HepG2 (cell line): ENCODE measurements at regions not wholly inside any gene's neighbourhood (a gene's known extent, or its start where the extent isn't known, plus 50 kb on each side); places are given as distances from the start of the nearest gene placed in this dataset.

Experiments used
- ATAC-seq: fragments of 200-7000 bp; cut with Tn5 transposase; 3 replicates; pipeline ENCODE4 v1.9.1; 2020; ENCODE audit warnings: mild to moderate bottlenecking, moderate library complexity
- BruUV-seq: library from RNA; stranded (reverse); fragments of 400-500 nt; replicated peaks from 2 replicates; lab custom pipeline; 2021; lab: Mats Ljungman, UMichigan
- CTCF ChIA-PET: fragments of 300-600 bp; formaldehyde crosslinking; extraction: SDS; loops from one replicate; lab custom pipeline; 2021; ENCODE audit warnings: low total read pairs, inconsistent platforms, low intra/inter-chr PET ratio; lab: Yijun Ruan, JAX
- POLR2A ChIA-PET: fragments of 350-600 bp; sonication (Branson Sonifier 250); formaldehyde crosslinking; loops from one replicate; lab custom pipeline; 2020; ENCODE audit warnings: antibody characterized with exemption, inconsistent platforms; lab: Yijun Ruan, JAX
- DNase-seq: peaks from one replicate; pipeline ENCODE4 v3.0.0-alpha.2; 2015; ENCODE audit warnings: low spot score
- FAIRE-seq: peaks from 3 replicates; lab custom pipeline; 2011; peaks lifted over from hg19 to GRCh38; lab: Jason Lieb, UNC
- H2AFZ ChIP-seq: one replicate; pipeline ENCODE4 v1.6.1; 2011; ENCODE audit warnings: low read length, inconsistent platforms
- H3K27ac ChIP-seq: fragments of 300-600 bp; 3 replicates; pipeline ENCODE4 v1.8.0; 2011; ENCODE audit warnings: mixed run types, mild to moderate bottlenecking, mixed read lengths, low read length, inconsistent platforms; ENCODE audit not compliant: insufficient read depth; ENCODE audit errors: extremely low read length
- H3K27me3 ChIP-seq, 2 experiments: fragments of 200-600 bp in 1 of 2; 2 replicates in 1 of 2; 3 replicates in 1 of 2; pipeline versions ENCODE4 v1.6.0 to v1.8.0; 2011; ENCODE audit warnings: low read length in 2 of 2, mild to moderate bottlenecking in 2 of 2, moderate library complexity in 2 of 2, inconsistent platforms in 1 of 2; ENCODE audit not compliant: insufficient read depth in 2 of 2, control insufficient read depth in 1 of 2
- H3K36me3 ChIP-seq, 2 experiments: fragments of 200-600 bp in 1 of 2; replicated peaks in 1 of 2; 2 replicates in 1 of 2; 3 replicates in 1 of 2; pipeline versions ENCODE4 v1.5.1 to v1.8.0; 2011; ENCODE audit warnings: low read length in 2 of 2, inconsistent platforms in 1 of 2; ENCODE audit not compliant: insufficient read depth in 2 of 2, control insufficient read depth in 1 of 2
- H3K4me1 ChIP-seq: 2 replicates; pipeline ENCODE4 v1.5.1; 2012; ENCODE audit warnings: low read length, inconsistent platforms; ENCODE audit not compliant: insufficient read depth
- H3K4me2 ChIP-seq: 2 replicates; pipeline ENCODE4 v1.6.0; 2011; ENCODE audit warnings: low read depth, low read length, inconsistent platforms
- H3K4me3 ChIP-seq, 3 experiments: fragments of 200-600 bp in 1 of 3; sonication (generic), shearing (Covaris generic) in 1 of 3; replicated peaks in 1 of 3; 2 replicates each; pipeline ENCODE4 v1.5.1; 2011 to 2016; ENCODE audit warnings: low read length in 3 of 3, inconsistent platforms in 2 of 3, low read depth in 2 of 3, mild to moderate bottlenecking in 2 of 3, control low read depth in 1 of 3, mixed read lengths in 1 of 3; ENCODE audit not compliant: insufficient read depth in 1 of 3
- H3K79me2 ChIP-seq: one replicate; pipeline ENCODE4 v1.6.1; 2011; ENCODE audit warnings: low read length, inconsistent platforms; ENCODE audit not compliant: insufficient read depth
- H3K9ac ChIP-seq: 2 replicates; pipeline ENCODE4 v1.6.0; 2011; ENCODE audit warnings: mild to moderate bottlenecking, low read depth, low read length, inconsistent platforms; ENCODE audit not compliant: insufficient read depth
- H3K9me3 ChIP-seq: 2 replicates; pipeline ENCODE4 v1.5.1; 2012; ENCODE audit warnings: mild to moderate bottlenecking, low read length
- H4K20me1 ChIP-seq: 2 replicates; pipeline ENCODE4 v1.6.0; 2011; ENCODE audit warnings: inconsistent platforms, mild to moderate bottlenecking, low read length, moderate library complexity; ENCODE audit not compliant: insufficient read depth
- MIER3 ChIP-seq: IDR thresholded peaks from 2 replicates; pipeline ENCODE4 v1.6.1; 2016; ENCODE audit warnings: missing compliant biosample characterization, borderline replicate concordance
- NCOA1 ChIP-seq: sonication (generic); formaldehyde crosslinking; IDR thresholded peaks from 2 replicates; pipeline ENCODE4 v1.9.0; 2021; ENCODE audit warnings: missing genetic modification reagents
- NR2F6 ChIP-seq, 2 experiments: IDR thresholded peaks; 2 replicates each; pipeline ENCODE4 v1.6.1; 2016; ENCODE audit warnings: antibody characterized with exemption in 1 of 2, mild to moderate bottlenecking in 1 of 2
- PRPF4 ChIP-seq: fragments of 200-400 bp; formaldehyde crosslinking; IDR thresholded peaks from 2 replicates; pipeline ENCODE4 v1.6.1; 2016; ENCODE audit warnings: low read length, low read depth; ENCODE audit not compliant: poor library complexity, severe bottlenecking
- ZNF292 ChIP-seq: sonication (generic); formaldehyde crosslinking; IDR thresholded peaks from 2 replicates; pipeline ENCODE4 v1.8.1; 2022; ENCODE audit warnings: mild to moderate bottlenecking, low read depth, missing genetic modification reagents, borderline replicate concordance
- ZNF33A ChIP-seq: sonication (generic); formaldehyde crosslinking; IDR thresholded peaks from 2 replicates; pipeline ENCODE4 v1.5.1; 2020; ENCODE audit warnings: missing genetic modification reagents, mild to moderate bottlenecking, moderate library complexity, borderline replicate concordance
- ZNF766 ChIP-seq: sonication (generic); formaldehyde crosslinking; IDR thresholded peaks from 2 replicates; pipeline ENCODE4 v1.5.0; 2020; ENCODE audit warnings: missing genetic modification reagents, borderline replicate concordance
- WGBS: methylation state at CpG from one replicate; pipeline ENCODE4 v1.1.6; 2017; ENCODE audit warnings: low lambda C conversion rate; 5-methylcytosine and 5-hydroxymethylcytosine counted together
- in situ Hi-C: cut with HindIII; loops from 2 replicates; pipeline ENCODE4 v1.10.0; 2017; ENCODE audit warnings: low pct_unique_long_range_greater_than_20kb; ENCODE audit not compliant: extremely low pct_ligation_motif_present
- intact Hi-C: fragments of 100-400 bp; cut with micrococcal nuclease; formaldehyde crosslinking; loops from one replicate; pipeline ENCODE4 v1.10.0; 2022; ENCODE audit not compliant: unreplicated experiment
- TF ChIP-seq, protein P1 (sequence below): sonication (generic); formaldehyde crosslinking; IDR thresholded peaks from 2 replicates; pipeline ENCODE4 v1.8.0; 2022; ENCODE audit warnings: mild to moderate bottlenecking, missing genetic modification reagents

DNA sequence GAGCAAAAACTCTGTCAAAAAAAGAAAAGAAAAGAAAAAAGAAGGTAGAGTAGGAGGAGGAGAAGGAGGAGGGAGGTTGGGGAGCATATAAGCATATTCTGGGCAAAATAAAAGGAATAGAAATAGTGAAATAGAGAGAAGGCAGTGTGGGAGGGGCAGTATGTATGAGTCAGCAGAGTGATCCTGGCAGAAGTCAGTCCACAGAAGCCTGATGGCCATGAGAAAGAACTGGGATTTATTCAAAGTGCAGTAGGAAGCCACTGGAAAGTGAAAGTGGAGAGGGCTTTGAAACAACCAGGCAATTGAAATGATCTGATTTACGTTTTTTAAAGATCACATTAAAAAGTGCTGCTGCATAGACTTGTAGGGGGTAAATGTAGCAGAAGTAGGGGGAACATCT, 368.6 kb upstream of the USP15 start (continued):
- TF ChIP-seq NCOA1 (CRISPR knock-in tag) (no peak), PRPF4 (no peak), ZNF766 (CRISPR knock-in tag) (no peak)
- TF ChIP-seq, protein P1, sequence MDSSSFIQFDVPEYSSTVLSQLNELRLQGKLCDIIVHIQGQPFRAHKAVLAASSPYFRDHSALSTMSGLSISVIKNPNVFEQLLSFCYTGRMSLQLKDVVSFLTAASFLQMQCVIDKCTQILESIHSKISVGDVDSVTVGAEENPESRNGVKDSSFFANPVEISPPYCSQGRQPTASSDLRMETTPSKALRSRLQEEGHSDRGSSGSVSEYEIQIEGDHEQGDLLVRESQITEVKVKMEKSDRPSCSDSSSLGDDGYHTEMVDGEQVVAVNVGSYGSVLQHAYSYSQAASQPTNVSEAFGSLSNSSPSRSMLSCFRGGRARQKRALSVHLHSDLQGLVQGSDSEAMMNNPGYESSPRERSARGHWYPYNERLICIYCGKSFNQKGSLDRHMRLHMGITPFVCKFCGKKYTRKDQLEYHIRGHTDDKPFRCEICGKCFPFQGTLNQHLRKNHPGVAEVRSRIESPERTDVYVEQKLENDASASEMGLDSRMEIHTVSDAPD = no peak

DNA sequence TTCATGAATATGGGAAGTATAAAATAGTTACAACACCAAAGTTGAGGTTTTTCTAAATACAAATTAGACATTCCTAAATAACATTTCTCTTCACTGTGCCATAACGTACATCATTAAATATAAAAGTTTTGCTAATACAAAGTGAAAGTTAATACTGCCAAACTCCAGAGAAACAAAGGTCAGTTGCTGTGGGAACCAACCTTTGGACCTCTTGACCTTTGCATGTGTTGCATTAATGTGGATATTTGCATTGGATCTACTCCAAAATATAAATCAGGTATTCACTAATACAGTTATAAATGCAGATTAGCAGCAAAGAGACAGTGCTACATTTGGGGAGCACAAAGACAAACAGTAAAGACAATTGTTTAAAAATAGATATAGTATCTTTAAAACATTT, 366.0 kb upstream of the USP15 start:
- in situ Hi-C loops (no loop called here), intact Hi-C loops (no loop called here)
- Histone ChIP-seq H4K20me1 (no peaks in the 10 kb centered on the region), H3K9ac (no peak overlapping the region), H3K4me2 (no peak overlapping the region), H3K79me2 (no peaks in the 10 kb centered on the region), H3K9me3 (peaks cover 19% of the 10 kb centered on the region), H2AFZ (no peak overlapping the region), H3K4me1 (no peaks in the 10 kb centered on the region), H3K27me3 (no peaks in the 10 kb centered on the region; a peak in 1 of 5 replicates), H3K4me3 (no peak overlapping the region), H3K36me3 (no peaks in the 10 kb centered on the region), H3K27ac (no peak overlapping the region)
- no peak for ATAC-seq
- no peak for FAIRE-seq
- no TSS peak for BruUV-seq
- POLR2A ChIA-PET = no interaction called here
- TF ChIP-seq ZNF33A (CRISPR knock-in tag) (no peak), ZNF292 (no peak), MIER3 (CRISPR knock-in tag) (no peak), NR2F6 (IDR thresholded peaks at IDR 0.05) (0 out of 2 replicates have a peak, but pooled peaks have one; percentile 13), NR2F6 (CRISPR knock-in tag; IDR thresholded peaks at IDR 0.05) (no peak)
- CTCF ChIA-PET = no interaction called here
- no peak for DNase-seq
- 0% methylated on average over 1 of the region's 1 CpG for WGBS
